HK-2 (cell line): ENCODE measurements at regions not wholly inside any gene's neighbourhood (a gene's known extent, or its start where the extent isn't known, plus 50 kb on each side); places are given as distances from the start of the nearest gene placed in this dataset.
"Not testable (repeated sequence)": the region's sequence is repeated elsewhere in the genome, so short reads cannot be mapped to it uniquely, and the experiment has no call there.

Experiments
- DNase-seq: peaks from one replicate; pipeline ENCODE4 v3.0.0-alpha.2; 2018; ENCODE audit not compliant: unreplicated experiment

DNA sequence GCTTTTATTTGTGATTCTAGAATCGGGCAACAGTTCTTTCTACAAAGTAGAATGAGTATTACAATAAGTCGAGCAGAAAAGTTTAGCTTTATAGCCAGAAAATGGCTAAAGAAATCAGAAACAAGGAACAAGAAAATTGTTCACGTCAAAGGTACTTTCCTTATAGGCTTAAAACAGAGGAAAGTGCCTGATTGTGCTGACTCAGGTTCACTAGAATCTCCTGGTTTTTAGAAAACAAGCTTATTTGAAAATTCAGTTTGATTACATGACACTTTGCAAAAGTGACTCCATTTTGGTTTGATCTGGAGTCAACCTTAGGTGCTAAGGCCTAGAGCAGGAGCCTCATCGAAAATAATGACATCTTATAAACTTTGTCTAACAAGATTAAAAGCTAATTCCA lies 564.7 kb upstream of the FLRT2 start:
- DNase-seq: no peak

DNA sequence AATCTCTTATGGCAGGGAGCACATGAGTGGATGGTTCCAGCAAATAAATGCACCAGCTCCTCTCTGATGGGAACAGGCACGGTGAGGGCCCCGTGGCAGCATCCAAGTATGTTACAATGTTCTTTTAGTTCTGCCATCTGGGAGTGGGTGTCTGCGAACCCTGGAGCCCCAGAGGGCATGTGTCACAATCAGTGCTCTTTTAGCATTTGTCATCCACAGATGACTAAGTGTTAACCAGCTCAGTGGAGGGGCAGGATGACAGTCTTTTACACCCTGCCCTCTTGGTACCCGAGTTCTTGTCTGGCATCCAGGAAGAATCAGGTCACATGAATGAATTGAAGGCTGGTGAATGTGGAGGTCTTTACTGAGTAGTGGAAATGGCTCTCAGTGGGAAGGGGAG lies 560.4 kb upstream of the FLRT2 start:
- no peak for DNase-seq

DNA sequence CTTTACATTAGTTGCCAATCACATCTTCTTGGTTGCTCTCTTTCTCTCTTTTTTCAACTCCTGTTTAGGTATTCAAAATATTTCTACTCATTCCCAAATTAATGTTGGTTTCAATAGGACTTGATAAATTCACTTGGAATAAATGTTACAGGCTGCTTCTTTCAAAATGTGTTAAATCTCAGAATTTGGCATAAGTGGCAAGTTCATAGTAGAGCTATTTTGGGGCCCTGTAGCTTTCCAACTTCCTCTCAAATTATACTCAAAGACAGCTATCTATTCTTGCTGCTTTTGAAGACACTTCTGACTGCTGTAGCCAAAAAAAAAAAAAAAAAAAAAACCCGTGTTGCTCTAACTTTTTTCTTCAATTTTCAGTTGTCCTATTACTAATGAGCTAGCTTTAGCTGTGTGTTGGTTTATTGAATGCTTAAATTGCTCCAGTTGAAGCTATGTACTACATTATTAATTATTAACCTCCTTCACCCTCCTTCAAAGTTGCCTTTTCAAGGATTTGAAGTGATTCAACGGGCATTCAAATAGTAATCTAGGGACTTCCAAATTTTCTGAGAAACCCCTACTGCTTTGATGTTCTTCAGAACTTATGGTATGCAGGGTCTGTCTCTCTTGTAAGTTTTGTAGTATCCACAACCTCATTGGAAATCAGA lies 554.6 kb upstream of the FLRT2 start:
- DNase-seq: no peak

DNA sequence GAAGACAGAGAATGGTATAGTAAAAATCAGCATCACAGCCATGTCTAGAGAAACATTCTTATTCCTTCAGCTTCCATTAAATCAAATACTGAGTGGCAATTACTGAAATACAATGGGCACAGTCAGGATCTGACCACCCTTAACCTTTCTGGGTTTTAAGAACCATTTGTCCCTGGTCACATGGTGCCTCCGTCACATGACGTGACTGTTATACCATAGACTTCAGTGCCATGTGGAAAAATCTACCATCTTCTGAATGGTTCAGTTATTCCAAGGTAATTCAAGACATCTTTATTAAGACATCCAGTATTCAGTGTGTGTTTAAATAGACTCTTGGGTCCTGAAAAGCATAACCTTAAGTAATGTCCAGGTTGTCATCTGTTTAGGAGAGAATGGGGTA lies 553.1 kb upstream of the FLRT2 start:
- no peak for DNase-seq

DNA sequence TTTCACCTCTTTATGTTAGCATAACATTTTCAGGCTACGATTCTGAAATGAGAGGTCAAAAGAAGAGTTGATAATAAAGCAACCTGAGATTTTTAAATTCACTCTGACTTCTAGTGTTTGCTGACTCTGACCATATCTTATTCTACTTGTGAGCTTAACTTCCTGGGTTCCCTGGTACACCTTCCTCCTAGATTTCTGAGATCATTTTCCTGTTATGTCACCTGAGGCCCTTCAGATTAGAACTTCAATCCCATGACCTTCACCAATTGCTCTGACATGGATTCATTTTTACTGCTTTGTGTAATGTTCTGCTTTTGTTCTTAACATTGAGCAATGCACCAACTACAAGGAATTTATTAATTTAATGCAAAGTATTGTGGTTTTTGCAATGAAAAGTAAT lies 542.9 kb upstream of the FLRT2 start:
- DNase-seq: no peak

DNA sequence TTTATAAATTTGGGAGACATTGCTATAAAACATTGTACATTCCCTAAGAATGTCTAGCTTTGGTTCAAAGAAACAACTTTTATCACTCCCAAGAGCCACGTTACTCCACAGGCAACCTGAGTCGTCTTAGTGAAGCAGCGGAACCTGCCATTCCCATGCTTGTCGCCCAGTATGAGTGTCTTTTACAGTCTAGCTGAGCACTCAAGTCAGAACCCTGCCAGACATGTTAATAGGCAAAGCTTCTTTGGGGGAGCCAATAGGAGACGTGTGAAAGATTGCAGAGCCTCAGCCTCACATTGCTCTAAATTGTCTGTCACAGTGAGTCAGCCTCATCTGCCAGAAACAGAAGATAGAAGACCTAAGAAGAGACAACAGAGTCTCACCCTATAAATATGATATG lies 541.6 kb upstream of the FLRT2 start:
- no peak for DNase-seq

DNA sequence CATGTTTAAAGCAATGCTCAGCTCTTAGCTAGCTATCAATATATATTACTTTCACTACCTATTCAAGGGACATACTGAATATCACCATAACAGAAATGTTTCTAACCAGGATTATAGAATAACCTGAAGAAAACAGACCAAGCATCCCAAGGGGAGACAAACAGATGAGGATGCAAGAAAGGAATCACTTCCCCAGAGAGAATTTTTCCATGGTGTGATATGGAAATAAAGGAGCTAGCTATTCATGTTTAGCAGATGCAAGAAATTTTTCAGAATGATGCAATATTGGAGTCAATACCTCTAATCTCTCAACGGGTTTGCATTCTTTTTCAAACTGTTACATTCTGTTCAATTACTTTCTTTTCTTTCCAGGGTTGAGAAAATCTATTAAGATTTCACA lies 538.9 kb upstream of the FLRT2 start:
- DNase-seq: no peak

DNA sequence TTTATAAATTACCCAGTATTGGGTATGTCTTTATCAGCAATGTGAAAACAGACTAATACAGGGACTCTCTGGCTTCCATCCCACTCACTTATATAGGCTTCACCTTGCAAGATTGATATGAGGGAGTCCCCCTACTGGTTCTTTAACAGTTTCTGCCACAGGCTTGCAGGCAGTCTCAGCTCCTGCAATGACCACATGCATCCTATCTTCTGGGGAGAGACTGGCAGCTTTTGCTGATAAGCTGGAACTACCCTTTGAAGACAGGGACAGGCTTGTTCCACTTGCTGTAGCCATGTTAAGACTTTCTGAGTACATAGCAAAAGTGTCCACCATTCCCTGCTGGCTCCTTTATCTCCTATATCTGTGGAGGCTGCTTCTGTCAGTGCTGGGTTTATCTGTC lies 531.7 kb upstream of the FLRT2 start:
- DNase-seq: no peak

DNA sequence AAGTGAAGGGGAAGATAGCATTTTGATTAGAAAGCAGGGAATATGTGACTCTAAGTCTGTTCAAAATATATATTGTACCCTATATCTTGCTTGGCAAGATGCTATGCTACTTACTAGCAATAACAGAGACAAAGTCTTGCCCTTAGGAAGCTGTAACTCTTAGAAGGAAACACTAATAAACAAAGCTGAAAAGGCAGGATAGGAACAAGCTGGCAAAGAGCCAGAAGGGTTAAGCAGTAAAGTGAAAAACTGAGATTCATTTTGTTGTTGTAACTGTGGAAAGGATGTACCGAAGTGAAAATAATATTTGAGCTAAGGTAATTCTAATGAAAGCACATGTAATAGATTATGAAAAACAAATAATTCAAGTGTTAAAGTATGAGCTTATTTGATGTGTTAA lies 527.1 kb upstream of the FLRT2 start:
- DNase-seq: no peak

DNA sequence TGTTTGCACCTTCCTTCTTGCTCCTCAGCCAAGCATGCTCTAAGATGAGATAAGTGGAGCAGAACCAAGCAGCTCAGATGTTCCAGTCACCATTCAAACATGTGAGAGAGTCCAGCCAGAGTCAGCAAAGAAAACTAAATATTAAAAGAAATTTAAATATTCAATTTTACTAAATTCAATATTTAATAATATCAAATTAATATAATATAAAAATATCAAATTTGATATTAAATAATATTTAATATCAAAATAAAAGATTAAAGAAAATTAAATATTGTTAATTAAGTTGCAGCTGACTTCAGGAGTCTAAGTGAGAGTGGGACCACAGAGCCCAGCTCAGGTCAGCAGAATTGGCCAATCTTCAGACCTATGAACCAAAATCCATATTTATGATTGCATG lies 526.1 kb upstream of the FLRT2 start:
- no peak for DNase-seq

DNA sequence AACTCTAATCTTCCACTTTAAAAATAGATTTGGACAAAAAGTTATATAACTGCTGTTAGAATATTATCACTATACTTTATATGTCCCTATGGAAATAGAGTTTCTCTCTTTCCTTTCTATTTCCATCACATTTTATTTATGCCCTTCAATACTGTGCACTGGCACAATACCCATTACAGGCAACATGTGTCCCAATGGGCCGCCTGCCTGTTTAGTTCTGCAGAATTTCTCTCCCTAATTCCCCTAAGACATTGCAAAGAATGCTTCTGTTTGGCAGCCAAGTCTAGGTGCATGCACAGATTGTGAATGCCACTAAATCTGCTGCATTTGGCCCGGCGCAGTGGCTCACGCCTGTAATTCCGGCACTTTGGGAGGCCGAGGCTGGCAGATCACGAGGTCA lies 520.4 kb upstream of the FLRT2 start:
- no peak for DNase-seq

DNA sequence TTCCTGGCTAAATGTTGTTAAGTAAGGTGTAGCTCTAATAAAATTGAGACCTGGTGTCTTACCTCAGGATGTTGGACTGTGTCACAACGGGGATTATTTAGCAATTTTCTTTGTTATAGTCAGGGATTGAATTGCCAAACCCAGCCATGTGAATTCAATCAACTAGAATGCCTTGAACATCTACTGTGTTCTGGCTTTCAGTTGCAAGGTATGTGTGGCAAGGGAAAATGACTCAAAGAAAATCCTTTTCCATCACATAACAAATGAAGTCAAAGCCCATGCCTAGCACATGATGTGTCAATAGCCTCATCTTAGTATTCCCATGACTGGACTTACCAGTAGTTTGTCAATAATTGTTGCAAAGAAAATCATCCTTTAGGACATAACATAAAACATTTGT lies 519.8 kb upstream of the FLRT2 start:
- DNase-seq: no peak

DNA sequence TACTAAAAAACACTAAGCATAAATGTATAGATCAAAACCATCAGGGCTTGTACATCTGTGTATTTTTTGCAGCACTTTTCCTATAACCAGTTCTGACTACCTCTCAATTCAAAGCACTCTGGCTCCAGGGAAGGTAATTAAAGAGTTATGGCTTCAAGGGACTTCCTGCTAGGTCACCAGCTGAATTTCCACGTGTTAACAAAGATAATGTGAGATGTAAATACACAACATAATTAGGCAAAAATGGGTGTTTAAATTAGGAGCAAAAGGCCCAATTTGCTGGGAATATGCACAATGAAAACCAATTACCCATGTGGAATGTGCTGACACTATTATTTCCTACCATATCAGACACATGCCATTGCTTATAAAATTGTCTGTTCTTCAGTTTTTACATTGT lies 513.4 kb upstream of the FLRT2 start:
- no peak for DNase-seq

DNA sequence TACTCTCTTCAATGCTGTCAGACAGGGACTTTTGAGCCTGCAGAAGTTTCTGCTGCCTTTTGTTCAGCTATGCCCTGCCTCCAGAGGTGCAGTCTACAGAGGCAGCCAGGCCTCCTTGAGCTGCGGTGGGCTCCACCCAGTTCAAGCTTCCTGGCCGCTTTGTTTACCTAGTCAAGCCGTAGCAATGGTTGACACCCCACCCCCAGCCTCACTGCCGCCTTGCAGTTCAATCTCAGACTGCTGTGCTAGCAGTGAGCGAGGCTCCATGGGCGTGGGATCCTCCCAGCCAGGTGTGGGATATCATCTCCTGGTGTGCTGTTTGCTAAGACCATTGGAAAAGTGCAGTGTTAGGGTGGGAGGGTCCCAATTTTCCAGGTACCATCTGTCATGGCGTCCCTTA lies 506.1 kb upstream of the FLRT2 start:
- DNase-seq: not testable (repeated sequence)

DNA sequence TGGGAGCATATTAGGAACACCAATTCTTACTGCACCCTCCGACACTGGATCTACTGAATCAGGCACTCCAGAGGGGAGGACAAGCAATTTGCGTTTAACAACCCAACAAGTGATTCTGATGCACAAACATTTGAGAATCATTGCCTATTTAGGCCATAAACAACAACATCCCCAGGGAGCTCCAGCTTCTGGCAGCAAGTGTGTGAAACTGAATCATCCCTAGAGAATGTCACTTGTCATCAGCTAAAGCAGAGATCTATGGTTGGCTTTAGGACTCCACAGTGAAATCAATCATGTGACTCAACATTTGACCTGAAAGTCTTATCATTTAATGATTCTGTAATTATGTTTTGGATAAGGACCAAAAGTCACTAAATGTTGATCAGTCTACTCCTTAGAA lies 505.0 kb upstream of the FLRT2 start:
- no peak for DNase-seq

DNA sequence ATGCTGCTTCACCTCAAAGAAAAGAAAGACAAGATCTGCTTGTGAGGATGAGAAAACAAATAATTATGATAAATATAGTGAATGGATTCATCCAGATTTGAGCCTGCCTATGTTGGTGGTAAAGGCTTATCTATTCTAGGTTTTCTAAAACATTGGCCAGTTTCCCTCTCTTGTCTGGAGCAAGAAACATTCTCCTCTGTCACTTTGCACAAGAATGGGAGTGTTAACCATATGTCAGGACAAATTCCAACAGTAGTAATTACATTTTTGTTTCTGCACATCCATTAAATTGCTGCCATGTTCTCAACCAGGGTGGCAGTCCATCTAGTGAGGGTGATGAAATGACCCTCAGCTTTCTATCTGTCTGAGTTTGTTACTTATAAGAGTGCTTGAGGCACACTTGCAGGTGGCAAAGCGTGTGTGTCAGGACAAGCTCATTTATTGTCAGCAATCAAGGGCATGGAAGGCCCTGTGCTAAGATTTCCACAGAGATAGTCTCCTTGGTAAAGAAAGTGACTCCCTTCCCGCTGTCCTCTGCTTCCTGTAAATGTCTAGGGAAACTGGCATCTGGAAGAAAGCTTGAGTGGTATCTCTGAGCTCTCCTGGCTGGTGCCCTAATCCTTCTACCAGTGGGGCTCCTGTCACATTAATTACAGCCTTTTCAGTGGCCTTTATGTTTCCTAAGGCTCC lies 502.1 kb upstream of the FLRT2 start:
- DNase-seq: no peak

DNA sequence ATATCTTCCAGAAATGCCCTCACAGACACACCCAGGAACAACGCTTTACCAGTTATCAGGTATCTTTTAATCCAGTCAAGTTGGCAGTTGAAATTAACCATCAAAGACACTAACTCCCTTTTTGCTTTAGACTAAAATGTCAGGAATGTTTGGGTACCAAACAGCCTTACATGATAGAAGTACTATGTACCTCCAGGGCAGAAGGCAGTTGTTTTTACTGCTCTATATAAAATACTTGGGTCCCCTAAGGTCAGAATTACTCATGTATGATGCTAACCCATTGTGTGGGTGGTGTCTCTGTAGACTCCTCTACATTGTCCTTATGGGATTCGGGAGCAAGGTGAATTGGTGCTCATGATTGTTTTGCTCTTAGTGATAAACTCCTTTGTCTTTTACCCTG lies 492.5 kb upstream of the FLRT2 start:
- no peak for DNase-seq

DNA sequence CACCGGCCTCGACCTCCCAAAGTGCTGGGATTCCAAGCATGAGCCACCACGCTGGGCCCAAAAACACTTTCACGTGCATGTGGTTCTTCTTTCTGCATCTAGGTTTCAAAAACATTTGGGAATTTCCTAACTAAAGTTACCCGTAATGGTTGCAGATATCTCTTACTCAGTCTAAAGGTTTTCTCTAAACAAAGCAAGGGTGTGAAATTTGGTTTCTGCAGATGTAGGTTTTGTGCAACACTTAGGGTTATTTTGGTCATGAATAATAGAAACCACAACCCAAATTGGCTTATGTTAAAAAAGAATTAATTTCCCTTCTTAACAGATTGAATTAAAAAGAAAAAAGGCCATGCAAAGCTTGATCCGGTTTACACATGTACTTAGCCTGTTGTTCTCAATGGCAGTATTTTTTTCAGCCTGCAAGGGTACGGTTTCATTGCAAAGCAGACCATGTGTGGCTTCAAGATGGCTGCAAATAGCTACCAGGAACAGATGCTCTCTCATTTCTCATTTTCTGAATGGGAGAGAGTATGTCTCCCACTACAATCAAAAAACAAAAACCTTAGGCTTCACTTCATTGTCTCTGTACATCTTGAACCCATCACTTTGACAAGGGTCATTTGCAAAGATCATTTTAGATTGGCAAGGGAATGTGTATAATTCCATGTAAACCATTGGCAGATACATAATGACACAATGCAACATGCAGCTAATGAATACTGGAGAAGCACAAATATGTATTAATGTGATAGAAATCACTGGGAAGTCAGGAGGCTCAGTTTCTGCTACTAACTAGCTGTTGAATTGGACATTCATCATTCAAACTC lies 491.2 kb upstream of the FLRT2 start:
- DNase-seq: no peak

DNA sequence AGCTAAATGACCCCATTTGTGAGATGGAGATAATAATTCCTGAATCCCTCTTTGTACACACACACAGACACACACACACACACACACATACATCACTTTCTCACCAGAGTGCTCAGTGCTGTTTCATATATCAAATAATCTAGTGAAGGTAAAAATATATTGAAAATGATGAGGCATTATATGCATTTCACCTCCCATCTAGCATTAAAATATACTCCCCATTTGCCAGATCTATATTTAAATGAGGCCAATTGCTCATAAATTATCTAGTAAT lies 490.7 kb upstream of the FLRT2 start:
- no peak for DNase-seq

DNA sequence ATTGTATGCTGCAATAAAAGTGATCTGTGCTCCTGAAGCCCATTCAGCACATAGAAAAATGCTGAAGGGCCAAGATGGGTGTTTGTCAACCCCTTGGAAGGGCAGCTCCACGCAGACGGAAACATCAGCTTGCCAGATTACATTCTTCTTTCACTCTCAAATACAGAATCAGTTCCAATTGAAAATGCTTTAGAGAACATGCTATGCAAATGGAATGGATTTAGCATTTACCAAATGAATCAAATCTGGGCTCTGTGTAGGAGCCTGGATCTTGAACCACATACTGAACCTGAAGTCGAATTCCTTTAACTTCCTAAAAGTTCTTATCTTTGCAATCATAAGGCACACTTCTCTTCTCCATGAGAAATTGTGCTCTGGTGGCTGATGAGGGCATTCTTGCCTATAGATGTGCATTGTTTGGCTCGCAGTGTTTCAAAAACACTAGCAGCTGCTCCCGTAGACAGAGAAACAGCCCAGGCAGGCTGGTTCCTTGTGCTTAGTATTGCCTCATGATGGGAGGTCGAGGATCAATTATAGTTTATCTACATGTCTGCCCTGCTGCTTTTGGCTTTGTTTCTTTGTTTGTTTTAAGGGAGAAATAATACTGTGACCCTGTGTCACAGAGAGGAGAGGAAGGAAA lies 489.8 kb upstream of the FLRT2 start:
- no peak for DNase-seq

DNA sequence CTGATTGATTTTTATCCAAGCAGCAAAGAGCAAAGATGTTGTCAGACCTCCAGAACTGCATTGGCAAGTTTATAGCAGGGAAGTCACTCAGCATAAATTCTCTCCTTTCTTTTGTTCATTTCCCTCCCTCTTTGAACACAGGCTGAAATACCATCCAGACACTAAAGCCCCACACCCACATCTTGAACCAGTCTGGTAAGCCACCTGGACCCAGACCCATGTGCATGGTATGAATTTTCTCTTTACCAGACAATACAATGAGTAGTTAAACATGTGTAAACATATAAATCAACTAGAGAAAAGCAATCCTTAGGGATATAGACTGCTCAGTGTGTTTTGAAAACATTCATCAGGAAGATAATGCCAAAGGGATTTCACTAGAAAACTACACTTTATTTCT lies 488.3 kb upstream of the FLRT2 start:
- DNase-seq: no peak

DNA sequence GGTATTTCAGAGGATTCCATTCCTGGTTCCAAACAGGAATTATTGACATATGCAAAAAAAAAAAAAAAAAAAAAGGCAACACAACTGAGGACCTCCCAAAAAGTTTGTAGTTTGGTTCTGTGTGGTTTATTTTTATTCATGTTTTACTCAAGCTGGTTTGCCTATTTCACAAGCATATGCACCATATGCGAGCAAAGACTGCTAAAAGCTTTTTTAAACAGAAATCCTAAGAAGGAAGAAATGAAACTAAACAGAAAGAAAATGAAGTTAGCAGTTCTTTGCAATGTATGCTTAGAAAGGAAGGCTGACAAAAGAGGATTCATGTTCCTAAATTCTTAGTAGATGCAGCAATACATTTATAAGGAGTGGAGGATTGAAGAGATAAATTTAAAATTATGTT lies 487.6 kb upstream of the FLRT2 start:
- no peak for DNase-seq

DNA sequence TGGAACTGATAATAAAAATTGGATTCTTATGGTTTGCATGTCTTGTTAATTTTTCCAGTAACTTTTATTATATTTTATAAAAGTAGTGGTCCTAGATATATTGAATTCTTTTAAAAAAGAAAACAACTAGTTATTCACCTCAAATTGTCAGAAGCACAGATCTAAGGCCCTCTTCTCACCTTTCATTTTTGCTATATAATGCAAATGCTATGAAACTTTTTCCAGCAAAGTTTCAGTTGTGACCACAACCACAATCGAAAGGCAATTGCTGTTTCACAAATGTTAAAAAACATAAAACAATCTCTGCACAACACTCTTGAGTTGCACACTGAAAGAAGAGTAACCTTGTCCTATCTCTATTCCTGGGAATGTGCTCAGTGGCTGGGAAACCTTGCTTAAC lies 479.8 kb upstream of the FLRT2 start:
- no peak for DNase-seq
